Lower leg skin (tissue), 3 donors: ENCODE measurements at regions not wholly inside any gene's neighbourhood (a gene's known extent, or its start where the extent isn't known, plus 50 kb on each side); places are given as distances from the start of the nearest gene placed in this dataset.

ENCODE experiments used
- CTCF ChIP-seq, 3 donors: fragments of 450-650 bp; IDR thresholded peaks; one replicate each; pipeline ENCODE4 v1.5.1; 2016; ENCODE audit warnings: antibody characterized with exemption in 3 of 3, mild to moderate bottlenecking in 3 of 3, moderate library complexity in 2 of 3
- POLR2A ChIP-seq, 2 donors: fragments of 450-650 bp; IDR thresholded peaks; one replicate each; pipeline ENCODE4 v1.6.1; 2016 to 2017; ENCODE audit warnings: antibody characterized with exemption in 2 of 2, mild to moderate bottlenecking in 1 of 2, moderate library complexity in 1 of 2

GRCh38 chr19:28150129-28150528, 1062.8 kb downstream of the UQCRFS1 start:
- no peak for TF ChIP-seq CTCF (IDR thresholded peaks at IDR 0.05)
- no peak for TF ChIP-seq POLR2A (IDR thresholded peaks at IDR 0.05)
